K562 (cell line): ENCODE measurements at regions not wholly inside any gene's neighbourhood (a gene's known extent, or its start where the extent isn't known, plus 50 kb on each side); places are given as distances from the start of the nearest gene placed in this dataset.

ENCODE experiments used
- CREM ChIP-seq: IDR thresholded peaks from 2 replicates; pipeline ENCODE4 v1.6.1; 2014; ENCODE audit warnings: antibody characterized with exemption, low read depth
- CTCF ChIP-seq, 3 experiments: IDR thresholded peaks in 2 of 3; conservative IDR thresholded peaks in 1 of 3; 2 replicates each; pipeline ENCODE4 v1.5.1; 2011 to 2012; ENCODE audit warnings: low read length in 3 of 3, mild to moderate bottlenecking in 3 of 3, control low read depth in 2 of 3, improper control_type of control experiment in 1 of 3, inconsistent platforms in 1 of 3, low read depth in 1 of 3, mixed read lengths in 1 of 3, moderate library complexity in 1 of 3; ENCODE audit not compliant: insufficient read depth in 2 of 3
- DMBX1 ChIP-seq: fragments of 250-450 bp; sonication (Bioruptor Pico); IDR thresholded peaks from 2 replicates; pipeline ENCODE4 v1.8.0; 2022; ENCODE audit warnings: inconsistent platforms, mild to moderate bottlenecking, moderate library complexity, borderline replicate concordance
- EP300 ChIP-seq: IDR thresholded peaks from 2 replicates; pipeline ENCODE4 v1.6.1; 2012; ENCODE audit warnings: low read length, improper control_type of control experiment
- MTA1 ChIP-seq: fragments of 450-650 bp; IDR thresholded peaks from 2 replicates; pipeline ENCODE4 v1.6.1; 2017; ENCODE audit warnings: borderline replicate concordance
- NR1H2 ChIP-seq: sonication (generic); formaldehyde crosslinking; IDR thresholded peaks from 2 replicates; pipeline ENCODE4 v1.4.0; 2020; ENCODE audit warnings: mild to moderate bottlenecking, missing genetic modification reagents
- SMARCE1 ChIP-seq: fragments of 450-650 bp; IDR thresholded peaks from 2 replicates; pipeline ENCODE4 v1.7.1; 2016; ENCODE audit warnings: mild to moderate bottlenecking
- SREBF2 ChIP-seq: sonication (generic); formaldehyde crosslinking; IDR thresholded peaks from 2 replicates; pipeline ENCODE4 v1.4.0; 2020; ENCODE audit warnings: mild to moderate bottlenecking, missing genetic modification reagents
- ZNF444 ChIP-seq: fragments of 250-450 bp; sonication (Bioruptor Pico); IDR thresholded peaks from 2 replicates; pipeline ENCODE4 v1.4.0; 2020; ENCODE audit warnings: mild to moderate bottlenecking, moderate library complexity

GRCh38 chr6:12385316-12385715 is 95.2 kb downstream of the EDN1 start:
- no peak for TF ChIP-seq MTA1
- TF ChIP-seq ZNF444 (CRISPR knock-in tag) = no peak
- no peak for TF ChIP-seq CREM
- no peak for TF ChIP-seq CTCF (IDR thresholded peaks at IDR 0.05 in 2 of 3, conservative IDR thresholded peaks at IDR 0.05 in 1 of 3; ENCODE audit: insufficient read depth in 2 of 3, low read depth in 1 of 3, low read length in 3 of 3)
- TF ChIP-seq DMBX1 (CRISPR knock-in tag) = no peak
- TF ChIP-seq SMARCE1 = no peak
- no peak for TF ChIP-seq EP300
- no peak for TF ChIP-seq NR1H2 (CRISPR knock-in tag)
- no peak for TF ChIP-seq SREBF2 (CRISPR knock-in tag)
